H9 (cell line): ENCODE measurements at regions not wholly inside any gene's neighbourhood (a gene's known extent, or its start where the extent isn't known, plus 50 kb on each side); places are given as distances from the start of the nearest gene placed in this dataset.

Experiments used
- DNase-seq: peaks from one replicate; pipeline ENCODE4 v3.0.0-alpha.2; 2017
- H2AFZ ChIP-seq: one replicate; pipeline ENCODE4 v1.6.1; 2013; ENCODE audit warnings: mild to moderate bottlenecking, low read length, control low read depth, moderate library complexity
- H2AK5ac ChIP-seq: 2 replicates; pipeline ENCODE4 v1.6.1; 2013; ENCODE audit warnings: low read length, control low read depth, mixed read lengths; ENCODE audit not compliant: insufficient read length
- H2BK120ac ChIP-seq: one replicate; pipeline ENCODE4 v1.6.1; 2013; ENCODE audit warnings: low read depth, mild to moderate bottlenecking, low read length, control low read depth, inconsistent platforms; ENCODE audit not compliant: poor library complexity, severe bottlenecking
- H2BK12ac ChIP-seq: 2 replicates; pipeline ENCODE4 v1.6.1; 2013; ENCODE audit warnings: low read length, control low read depth, mixed read lengths, low read depth; ENCODE audit not compliant: insufficient read length
- H2BK15ac ChIP-seq: 2 replicates; pipeline ENCODE4 v1.6.1; 2013; ENCODE audit warnings: low read depth, low read length, control low read depth
- H2BK20ac ChIP-seq: one replicate; pipeline ENCODE4 v1.6.1; 2013; ENCODE audit warnings: low read depth, mild to moderate bottlenecking, low read length, control low read depth, inconsistent platforms; ENCODE audit not compliant: poor library complexity, severe bottlenecking
- H2BK5ac ChIP-seq: 2 replicates; pipeline ENCODE4 v1.6.1; 2013; ENCODE audit warnings: low read length, control low read depth, mixed read lengths; ENCODE audit not compliant: insufficient read length
- H3K14ac ChIP-seq: 2 replicates; pipeline ENCODE4 v1.6.1; 2013; ENCODE audit warnings: low read length, control low read depth; ENCODE audit not compliant: insufficient read depth
- H3K18ac ChIP-seq: 2 replicates; pipeline ENCODE4 v1.6.1; 2013; ENCODE audit warnings: low read depth, mild to moderate bottlenecking, mixed read lengths, low read length, control low read depth; ENCODE audit not compliant: insufficient read length
- H3K23ac ChIP-seq: 2 replicates; pipeline ENCODE4 v1.6.1; 2013; ENCODE audit warnings: low read length, control low read depth, mixed read lengths, low read depth; ENCODE audit not compliant: insufficient read length
- H3K23me2 ChIP-seq: 2 replicates; pipeline ENCODE4 v1.6.1; 2013; ENCODE audit warnings: low read depth, mild to moderate bottlenecking, mixed read lengths, low read length, control low read depth; ENCODE audit not compliant: insufficient read length, poor library complexity, severe bottlenecking
- H3K27ac ChIP-seq: 2 replicates; pipeline ENCODE4 v1.5.1; 2013; ENCODE audit warnings: low read length, control low read depth, mixed read lengths, low read depth; ENCODE audit not compliant: insufficient read length
- H3K27me3 ChIP-seq: 2 replicates; pipeline ENCODE4 v1.6.1; 2013; ENCODE audit warnings: low read length, control low read depth, inconsistent platforms; ENCODE audit not compliant: insufficient read depth
- H3K4ac ChIP-seq: 2 replicates; pipeline ENCODE4 v1.6.1; 2013; ENCODE audit warnings: low read depth, mild to moderate bottlenecking, control low read depth, inconsistent platforms, low read length, moderate library complexity
- H3K4me1 ChIP-seq: 2 replicates; pipeline ENCODE4 v1.6.1; 2013; ENCODE audit warnings: low read length, control low read depth, inconsistent platforms; ENCODE audit not compliant: insufficient read depth
- H3K4me2 ChIP-seq: 2 replicates; pipeline ENCODE4 v1.6.1; 2013; ENCODE audit warnings: low read length, control low read depth, mixed read lengths; ENCODE audit not compliant: insufficient read length, insufficient read depth
- H3K56ac ChIP-seq: 2 replicates; pipeline ENCODE4 v1.6.1; 2013; ENCODE audit warnings: low read depth, mild to moderate bottlenecking, mixed read lengths, low read length, control low read depth; ENCODE audit not compliant: insufficient read length
- H3K79me1 ChIP-seq: 2 replicates; pipeline ENCODE4 v1.6.1; 2013; ENCODE audit warnings: low read depth, mild to moderate bottlenecking, moderate library complexity, low read length, control low read depth, inconsistent platforms; ENCODE audit not compliant: insufficient read depth, poor library complexity, severe bottlenecking
- H3K79me2 ChIP-seq: 2 replicates; pipeline ENCODE4 v1.6.1; 2013; ENCODE audit warnings: low read length, control low read depth, inconsistent platforms; ENCODE audit not compliant: insufficient read depth
- H3K9ac ChIP-seq: 2 replicates; pipeline ENCODE4 v1.6.1; 2013; ENCODE audit warnings: low read length, control low read depth, mixed read lengths; ENCODE audit not compliant: insufficient read length; ENCODE audit errors: extremely low read depth
- H3K9me3 ChIP-seq: one replicate; pipeline ENCODE4 v1.6.1; 2013; ENCODE audit warnings: low read depth, low read length, inconsistent platforms; ENCODE audit not compliant: control insufficient read depth
- H3T11ph ChIP-seq: one replicate; pipeline ENCODE4 v1.6.1; 2013; ENCODE audit warnings: mild to moderate bottlenecking, low read length, control low read depth, inconsistent platforms
- H4K20me1 ChIP-seq: one replicate; pipeline ENCODE4 v1.6.1; 2013; ENCODE audit not compliant: control insufficient read depth, insufficient read length, insufficient read depth
- H4K5ac ChIP-seq: 2 replicates; pipeline ENCODE4 v1.6.1; 2013; ENCODE audit warnings: low read depth, mild to moderate bottlenecking, mixed read lengths, low read length, control low read depth; ENCODE audit not compliant: insufficient read length
- H4K8ac ChIP-seq: replicated peaks from 2 replicates; pipeline ENCODE4 v1.6.1; 2013; ENCODE audit warnings: low read length, control low read depth, mixed read lengths, low read depth; ENCODE audit not compliant: insufficient read length
- H4K91ac ChIP-seq: 2 replicates; pipeline ENCODE4 v1.6.1; 2013; ENCODE audit warnings: low read depth, mild to moderate bottlenecking, moderate library complexity, mixed read lengths, low read length, control low read depth; ENCODE audit not compliant: insufficient read length
- H3K27ac Mint-ChIP-seq, 3 experiments: 2 replicates in 2 of 3; 3 replicates in 1 of 3; pipeline ENCODE4 v1.8.0; 2020 to 2021; ENCODE audit warnings: mixed read lengths in 3 of 3, mild to moderate bottlenecking in 1 of 3, moderate library complexity in 1 of 3
- H3K27me3 Mint-ChIP-seq: 2 replicates; pipeline ENCODE4 v1.8.0; 2021; ENCODE audit warnings: low read depth, mild to moderate bottlenecking, moderate library complexity, mixed read lengths
- H3K36me3 Mint-ChIP-seq, 3 experiments: 2 replicates in 2 of 3; 3 replicates in 1 of 3; pipeline ENCODE4 v1.8.0; 2020 to 2021; ENCODE audit warnings: low read depth in 3 of 3, mixed read lengths in 3 of 3; ENCODE audit not compliant: insufficient read depth in 1 of 3
- H3K4me1 Mint-ChIP-seq, 2 experiments: 2 replicates each; pipeline ENCODE4 v1.8.0; 2020; ENCODE audit warnings: mixed read lengths in 2 of 2
- H3K4me3 Mint-ChIP-seq, 2 experiments: 2 replicates in 1 of 2; 3 replicates in 1 of 2; pipeline ENCODE4 v1.8.0; 2020 to 2021; ENCODE audit warnings: mild to moderate bottlenecking in 2 of 2, mixed read lengths in 2 of 2, moderate library complexity in 1 of 2
- H3K9me3 Mint-ChIP-seq, 2 experiments: 2 replicates in 1 of 2; 3 replicates in 1 of 2; pipeline ENCODE4 v1.8.0; 2020; ENCODE audit warnings: mild to moderate bottlenecking in 2 of 2, mixed read lengths in 2 of 2, moderate library complexity in 1 of 2
- CTCF ChIP-seq: fragments of 200-600 bp; sonication (generic); conservative IDR thresholded peaks from 3 replicates; pipeline ENCODE4 v1.8.0; 2021; ENCODE audit warnings: antibody characterized with exemption, mild to moderate bottlenecking
- WGBS: extraction: QIAGEN DNeasy Blood & Tissue Kit; methylation state at CpG from one replicate; pipeline ENCODE4 v1.1.7; 2013; ENCODE audit warnings: missing lambda C conversion rate, low lambda C conversion rate, mixed read lengths; ENCODE audit not compliant: insufficient read length; ENCODE audit errors: extremely low coverage; 5-methylcytosine and 5-hydroxymethylcytosine counted together

- Histone ChIP-seq H2BK120ac (no peak overlapping the region), H4K20me1 (no peaks in the 10 kb centered on the region), H4K8ac (no peak overlapping the region), H3K56ac (no peak overlapping the region), H2BK5ac (no peak overlapping the region), H3K4me2 (no peak overlapping the region), H3K27ac (no peak overlapping the region), H3K4me1 (no peaks in the 10 kb centered on the region), H2AFZ (no peak overlapping the region), H3K79me1 (no peaks in the 10 kb centered on the region), H3K9ac (no peak overlapping the region), H2BK15ac (no peak overlapping the region), H3K14ac (no peak overlapping the region), H3K23me2 (no peaks in the 10 kb centered on the region), H3K27me3 (no peaks in the 10 kb centered on the region), H4K91ac (no peak overlapping the region), H3K79me2 (no peaks in the 10 kb centered on the region), H2BK12ac (no peak overlapping the region), H3K4ac (no peak overlapping the region), H3K23ac (no peak overlapping the region), H2BK20ac (no peak overlapping the region), H2AK5ac (no peak overlapping the region), H3K9me3 (no peaks in the 10 kb centered on the region), H3T11ph (no peak overlapping the region), H4K5ac (no peak overlapping the region), H3K18ac (no peak overlapping the region)
- DNase-seq = no peak
- Mint-ChIP-seq H3K9me3 (peaks cover 7 to 8% of the 10 kb centered on the region in 2 experiments; a peak in 4 of 5 replicates), H3K36me3 (peaks cover 0 to 7% (median 2%) of the 10 kb centered on the region in 3 experiments; a peak in 3 of 7 replicates), H3K4me3 (no peak overlapping the region), H3K27me3 (peaks cover 3% of the 10 kb centered on the region; the same call in 1 of the 2 replicates), H3K27ac (no peak overlapping the region), H3K4me1 (peaks cover 4% of the 10 kb centered on the region in 2 experiments; a peak in 3 of 4 replicates)
- no peak for TF ChIP-seq CTCF
- no CpG with 5 or more reads among the region's 2 CpGs for WGBS
Observed at GRCh38 chr13:85615031-85615430, 184.2 kb downstream of the SLITRK6 start.
